Stimulated activated CD4-positive, alpha-beta T cell treated with anti-CD3 and anti-CD28 coated beads, Interleukin-1b, Interleukin-23, amount 100 ng/mL, for 4 hours (primary cell): ENCODE measurements at regions not wholly inside any gene's neighbourhood (a gene's known extent, or its start where the extent isn't known, plus 50 kb on each side); places are given as distances from the start of the nearest gene placed in this dataset.
"Not testable (repeated sequence)": the region's sequence is repeated elsewhere in the genome, so short reads cannot be mapped to it uniquely, and the experiment has no call there.

Source experiments
- DNase-seq, 2 donors: peaks; one replicate each; pipeline ENCODE4 v3.0.0-alpha.2; 2020; ENCODE audit warnings: low read depth in 2 of 2

GRCh38 chr5:174550026-174550425 lies 174.4 kb upstream of the MSX2 start:
- DNase-seq, result no peak

- DNase-seq, result no peak
These were observed 172.0 kb upstream of the MSX2 start for GRCh38 chr5:174552428-174552827.

GRCh38 chr5:174553556-174553955 lies 170.8 kb upstream of the MSX2 start:
- DNase-seq, result no peak

GRCh38 chr5:174555726-174556125 lies 168.7 kb upstream of the MSX2 start:
- DNase-seq, result no peak

- no peak for DNase-seq
These were observed 167.6 kb upstream of the MSX2 start for GRCh38 chr5:174556756-174557155.

GRCh38 chr5:174558190-174558589 lies 166.2 kb upstream of the MSX2 start:
- no peak for DNase-seq

GRCh38 chr5:174559141-174559540 lies 165.2 kb upstream of the MSX2 start:
- no peak for DNase-seq

- no peak for DNase-seq
These were observed 164.8 kb upstream of the MSX2 start for GRCh38 chr5:174559566-174560090.

- DNase-seq, result no peak
These were observed 163.5 kb upstream of the MSX2 start for GRCh38 chr5:174560861-174561260.

- DNase-seq, result not testable (repeated sequence)
These were observed 161.3 kb upstream of the MSX2 start for GRCh38 chr5:174563040-174563439.

GRCh38 chr5:174563899-174564298 lies 160.5 kb upstream of the MSX2 start:
- DNase-seq, result no peak

GRCh38 chr5:174567506-174568141 lies 156.8 kb upstream of the MSX2 start:
- DNase-seq, result no peak

GRCh38 chr5:174570662-174571061 lies 153.7 kb upstream of the MSX2 start:
- DNase-seq, result no peak

- DNase-seq, result no peak
These were observed 152.6 kb upstream of the MSX2 start for GRCh38 chr5:174571662-174572397.

GRCh38 chr5:174572591-174572990 lies 151.8 kb upstream of the MSX2 start:
- DNase-seq, result no peak

GRCh38 chr5:174573221-174573994 lies 151.0 kb upstream of the MSX2 start:
- DNase-seq, result no peak

GRCh38 chr5:174575043-174575442 lies 149.3 kb upstream of the MSX2 start:
- DNase-seq, result no peak

- no peak for DNase-seq
These were observed 148.3 kb upstream of the MSX2 start for GRCh38 chr5:174576042-174576441.

- DNase-seq, result no peak
These were observed 142.9 kb upstream of the MSX2 start for GRCh38 chr5:174581479-174581878.

- DNase-seq, result no peak
These were observed 142.5 kb upstream of the MSX2 start for GRCh38 chr5:174581894-174582293.

GRCh38 chr5:174583071-174583470 lies 141.3 kb upstream of the MSX2 start:
- DNase-seq, result no peak

- DNase-seq, result no peak
These were observed 138.9 kb upstream of the MSX2 start for GRCh38 chr5:174585472-174585871.

GRCh38 chr5:174586163-174586562 lies 138.2 kb upstream of the MSX2 start:
- not testable (repeated sequence) for DNase-seq
